Adrenal gland (tissue), 9 donors: ENCODE measurements at regions not wholly inside any gene's neighbourhood (a gene's known extent, or its start where the extent isn't known, plus 50 kb on each side); places are given as distances from the start of the nearest gene placed in this dataset.

Experiments used
- DNase-seq, 7 donors: peaks; one replicate each; pipeline ENCODE4 v3.0.0-alpha.2; 2019 to 2020
- H3K27ac ChIP-seq, 5 donors: fragments of 200-600 bp; sonication (generic) in 4 of 5; 1 replicate in 3 of 5; 2 replicates in 2 of 5; pipeline versions ENCODE4 v1.5.1 to v1.8.0; 2016 to 2020; ENCODE audit warnings: mild to moderate bottlenecking in 1 of 5
- H3K27me3 ChIP-seq: fragments of 200-600 bp; 2 replicates; pipeline ENCODE4 v1.8.0; 2021
- H3K36me3 ChIP-seq, 2 donors: fragments of 200-600 bp; replicated peaks in 1 of 2; 1 replicate in 1 of 2; 2 replicates in 1 of 2; pipeline versions ENCODE4 v1.5.1 to v1.8.0; 2018 to 2022
- H3K4me1 ChIP-seq, 2 donors: fragments of 200-600 bp; replicated peaks in 1 of 2; 1 replicate in 1 of 2; 2 replicates in 1 of 2; pipeline versions ENCODE4 v1.5.1 to v1.8.0; 2018 to 2021
- H3K4me3 ChIP-seq, 4 donors: fragments of 200-600 bp; sonication (generic) in 3 of 4; one replicate each; pipeline ENCODE4 v1.5.1; 2016 to 2018
- H3K9me3 ChIP-seq, 3 donors: fragments of 200-600 bp; sonication (generic) in 1 of 3; replicated peaks in 1 of 3; 1 replicate in 2 of 3; 2 replicates in 1 of 3; pipeline versions ENCODE4 v1.5.1 to v1.8.0; 2016 to 2021
- POLR2A ChIP-seq, 2 donors: fragments of 450-650 bp; IDR thresholded peaks; one replicate each; pipeline ENCODE4 v1.6.1; 2017; ENCODE audit warnings: antibody characterized with exemption in 2 of 2, mild to moderate bottlenecking in 2 of 2, moderate library complexity in 1 of 2
- whole genome bisulfite sequencing, 4 donors: extraction: QIAGEN DNeasy Blood & Tissue Kit in 2 of 4; methylation state at CpG; one replicate each; pipeline versions ENCODE4 v1.1.5 to v1.1.7; 2013 to 2017; 5-methylcytosine and 5-hydroxymethylcytosine counted together
- intact Hi-C, 2 donors: fragments of 100-400 bp; cut with DNase I; formaldehyde crosslinking; loops; one replicate each; pipeline versions ENCODE4 v1.14.1 to v1.15.0; 2022 to 2023
- TF ChIP-seq, protein P1 (sequence below), 6 experiments: fragments of 450-650 bp in 4 of 6; fragments of 200-600 bp in 2 of 6; sonication (generic) in 1 of 6; IDR thresholded peaks; 1 replicate in 5 of 6; 2 replicates in 1 of 6; pipeline versions ENCODE4 v1.5.1 to v1.8.0; 2016 to 2021; ENCODE audit warnings: antibody characterized with exemption in 6 of 6, mild to moderate bottlenecking in 2 of 6, moderate library complexity in 1 of 6
- donor health status: healthy with polysubstance abuse.
- donor health status: Bipolar disorder and iron deficiency.
- donor health status: DM: yes; HTN: yes; CAD: no.
- donor health status: DM: no; HTN: no; CAD: no.
- donor health status: DM: no; HTN: no; CAD: no.

DNA sequence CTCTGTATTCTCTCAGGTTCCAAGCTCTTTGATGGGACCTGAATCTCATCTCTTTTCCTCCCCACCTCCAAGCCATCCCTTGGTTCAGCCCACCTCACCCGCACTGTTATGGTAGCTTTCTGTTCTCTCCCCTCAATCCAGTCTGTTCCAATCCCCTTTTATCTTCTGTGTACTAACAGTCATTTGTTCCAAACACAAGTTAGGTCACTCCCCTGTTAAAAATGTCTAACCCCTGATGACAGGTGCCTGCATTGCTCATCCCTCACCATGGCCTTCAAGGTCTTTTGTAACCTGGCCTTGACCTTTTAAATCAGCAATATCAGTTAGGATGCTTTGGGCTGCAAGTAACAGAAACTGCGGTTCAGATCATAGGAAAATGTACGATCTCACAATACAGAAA is 74.8 kb downstream of the CYP26A1 start:
- no peaks in the 10 kb centered on the region for H3K36me3 ChIP-seq
- intact Hi-C loops: no loop called here
- no peak for TF ChIP-seq POLR2A (IDR thresholded peaks at IDR 0.05)
- TF ChIP-seq, protein P1, sequence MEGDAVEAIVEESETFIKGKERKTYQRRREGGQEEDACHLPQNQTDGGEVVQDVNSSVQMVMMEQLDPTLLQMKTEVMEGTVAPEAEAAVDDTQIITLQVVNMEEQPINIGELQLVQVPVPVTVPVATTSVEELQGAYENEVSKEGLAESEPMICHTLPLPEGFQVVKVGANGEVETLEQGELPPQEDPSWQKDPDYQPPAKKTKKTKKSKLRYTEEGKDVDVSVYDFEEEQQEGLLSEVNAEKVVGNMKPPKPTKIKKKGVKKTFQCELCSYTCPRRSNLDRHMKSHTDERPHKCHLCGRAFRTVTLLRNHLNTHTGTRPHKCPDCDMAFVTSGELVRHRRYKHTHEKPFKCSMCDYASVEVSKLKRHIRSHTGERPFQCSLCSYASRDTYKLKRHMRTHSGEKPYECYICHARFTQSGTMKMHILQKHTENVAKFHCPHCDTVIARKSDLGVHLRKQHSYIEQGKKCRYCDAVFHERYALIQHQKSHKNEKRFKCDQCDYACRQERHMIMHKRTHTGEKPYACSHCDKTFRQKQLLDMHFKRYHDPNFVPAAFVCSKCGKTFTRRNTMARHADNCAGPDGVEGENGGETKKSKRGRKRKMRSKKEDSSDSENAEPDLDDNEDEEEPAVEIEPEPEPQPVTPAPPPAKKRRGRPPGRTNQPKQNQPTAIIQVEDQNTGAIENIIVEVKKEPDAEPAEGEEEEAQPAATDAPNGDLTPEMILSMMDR (IDR thresholded peaks at IDR 0.05): no peak
- no peak overlapping the region for H3K4me3 ChIP-seq
- H3K4me1 ChIP-seq: no peaks in the 10 kb centered on the region
- H3K27ac ChIP-seq: no peak overlapping the region
- H3K9me3 ChIP-seq: no peaks in the 10 kb centered on the region
- DNase-seq: no peak
- no peaks in the 10 kb centered on the region for H3K27me3 ChIP-seq
- 71 to 90% (median 84%) methylated on average over 3 of the region's 3 CpGs for WGBS, 4 donors

DNA sequence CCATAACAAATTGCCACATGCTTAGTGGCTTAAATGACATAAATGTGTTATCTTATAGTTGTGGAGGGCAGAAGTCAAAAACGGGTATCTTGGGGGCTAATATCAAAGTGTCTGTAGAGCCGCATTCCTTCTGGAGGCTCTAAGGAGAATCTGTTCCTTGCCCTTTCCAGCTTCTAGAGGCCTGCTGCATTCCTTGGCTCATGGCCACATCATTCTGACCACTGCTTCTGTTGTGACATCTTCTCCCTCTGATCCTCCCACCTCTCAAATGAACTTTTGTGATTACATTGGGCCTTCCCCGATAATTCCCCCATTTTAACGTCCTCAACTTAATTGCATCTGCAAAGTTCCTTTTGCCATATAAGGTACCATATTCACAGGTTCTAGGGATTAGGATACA is 76.1 kb downstream of the CYP26A1 start:
- Histone ChIP-seq H3K4me1 (no peaks in the 10 kb centered on the region), H3K27ac (no peak overlapping the region), H3K36me3 (no peaks in the 10 kb centered on the region), H3K27me3 (no peaks in the 10 kb centered on the region), H3K4me3 (no peak overlapping the region), H3K9me3 (no peaks in the 10 kb centered on the region)
- WGBS, 4 donors: 77 to 86% (median 82%) methylated on average over 4 of the region's 4 CpGs
- DNase-seq: no peak
- TF ChIP-seq, protein P1 (IDR thresholded peaks at IDR 0.05): no peak
- TF ChIP-seq POLR2A (IDR thresholded peaks at IDR 0.05): no peak
- intact Hi-C loops: no loop called here

DNA sequence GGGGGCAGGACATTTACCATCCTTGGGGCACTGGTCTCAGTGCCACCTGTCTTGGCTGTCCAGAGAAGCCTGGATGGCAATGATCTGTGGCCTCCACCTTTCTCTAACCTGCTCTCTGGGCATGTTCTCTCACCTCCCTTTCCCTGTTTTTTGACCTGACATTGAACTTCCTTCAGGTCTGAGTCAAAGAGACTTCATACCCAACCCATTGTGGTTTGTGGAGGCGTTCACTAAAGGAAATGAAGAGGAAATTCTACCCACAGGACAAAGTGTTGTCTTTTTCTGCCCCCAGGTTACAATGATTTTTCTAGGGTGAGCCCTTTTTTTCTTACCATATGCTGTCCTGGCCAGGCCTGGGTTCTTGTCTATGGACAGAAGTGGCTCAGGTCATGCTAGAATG is 76.6 kb downstream of the CYP26A1 start:
- Histone ChIP-seq H3K36me3 (no peaks in the 10 kb centered on the region), H3K9me3 (no peaks in the 10 kb centered on the region), H3K4me1 (no peaks in the 10 kb centered on the region), H3K4me3 (no peak overlapping the region), H3K27me3 (no peaks in the 10 kb centered on the region), H3K27ac (no peak overlapping the region)
- DNase-seq: no peak
- TF ChIP-seq, protein P1 (IDR thresholded peaks at IDR 0.05): no peak
- TF ChIP-seq POLR2A (IDR thresholded peaks at IDR 0.05): no peak
- WGBS, 4 donors: 33 to 67% (median 61%) methylated on average over 1 of the region's 1 CpG
- intact Hi-C loops: no loop called here

DNA sequence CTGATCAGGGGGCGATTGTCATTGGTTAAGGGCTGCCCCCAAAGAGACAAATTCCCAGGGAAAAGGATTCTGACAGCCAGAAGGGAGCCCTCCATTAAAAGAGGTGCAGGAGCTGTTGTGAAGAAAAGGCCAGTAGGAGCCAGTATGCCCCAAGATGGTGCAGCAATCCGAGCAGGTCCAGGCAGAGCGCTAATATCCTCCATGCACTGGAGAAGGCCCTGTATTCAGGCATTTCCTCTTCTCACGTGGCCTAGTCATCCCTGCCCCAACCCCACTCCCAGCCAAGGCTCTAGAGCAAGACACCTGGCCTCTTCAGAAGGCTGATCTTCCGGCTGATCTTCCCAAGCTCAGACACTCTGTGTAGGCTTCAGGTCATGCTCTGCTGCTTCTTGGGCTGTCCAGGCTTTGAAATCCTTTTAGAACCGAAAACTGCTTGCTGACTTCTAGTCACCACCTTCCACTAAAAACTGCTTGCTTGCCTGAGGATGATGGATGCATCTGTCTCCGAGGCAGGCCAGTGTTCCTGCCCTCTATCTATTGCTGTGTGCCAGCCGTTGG is 77.4 kb downstream of the CYP26A1 start:
- Histone ChIP-seq H3K36me3 (no peaks in the 10 kb centered on the region), H3K4me3 (no peak overlapping the region), H3K27me3 (no peaks in the 10 kb centered on the region), H3K27ac (no peak overlapping the region), H3K4me1 (no peaks in the 10 kb centered on the region), H3K9me3 (no peaks in the 10 kb centered on the region)
- WGBS, 4 donors: 70 to 77% (median 74%) methylated on average over 7 to 8 of the region's 8 CpGs
- intact Hi-C loops: no loop called here
- no peak for DNase-seq
- TF ChIP-seq POLR2A (IDR thresholded peaks at IDR 0.05): no peak
- TF ChIP-seq, protein P1 (IDR thresholded peaks at IDR 0.05): no peak
